DND-41 (cell line): ENCODE measurements at regions not wholly inside any gene's neighbourhood (a gene's known extent, or its start where the extent isn't known, plus 50 kb on each side); places are given as distances from the start of the nearest gene placed in this dataset.

ENCODE experiments used
- ATAC-seq: fragments of 200-7000 bp; cut with Tn5 transposase; 3 replicates; pipeline ENCODE4 v1.9.1; 2021; ENCODE audit warnings: low read depth; ENCODE audit not compliant: insufficient read depth
- DNase-seq: peaks from one replicate; pipeline ENCODE4 v3.0.0-alpha.2; 2020
- H2AFZ ChIP-seq: 2 replicates; pipeline ENCODE4 v1.6.0; 2012; ENCODE audit warnings: low read depth, low read length
- H3K27ac ChIP-seq: 2 replicates; pipeline ENCODE4 v1.5.1; 2012; ENCODE audit warnings: low read length, inconsistent platforms
- H3K27me3 ChIP-seq: fragments of 200-600 bp; sonication (generic); 2 replicates; pipeline ENCODE4 v1.6.0; 2012; ENCODE audit warnings: low read length, mild to moderate bottlenecking, inconsistent platforms; ENCODE audit not compliant: insufficient read depth, poor library complexity
- H3K36me3 ChIP-seq: 2 replicates; pipeline ENCODE4 v1.5.1; 2012; ENCODE audit warnings: low read length, inconsistent platforms; ENCODE audit not compliant: insufficient read depth
- H3K4me1 ChIP-seq: 2 replicates; pipeline ENCODE4 v1.5.1; 2012; ENCODE audit warnings: mild to moderate bottlenecking, low read length; ENCODE audit not compliant: insufficient read depth
- H3K4me2 ChIP-seq: 2 replicates; pipeline ENCODE4 v1.6.0; 2012; ENCODE audit warnings: mild to moderate bottlenecking, moderate library complexity, low read length, inconsistent platforms; ENCODE audit not compliant: insufficient read depth
- H3K4me3 ChIP-seq, 2 experiments: fragments of 200-600 bp in 1 of 2; shearing (Covaris generic) in 1 of 2; 2 replicates each; pipeline ENCODE4 v1.5.1; 2012 to 2016; ENCODE audit warnings: inconsistent platforms in 2 of 2, low read length in 2 of 2, mild to moderate bottlenecking in 2 of 2, low read depth in 1 of 2, moderate library complexity in 1 of 2
- H3K79me2 ChIP-seq: 2 replicates; pipeline ENCODE4 v1.6.0; 2012; ENCODE audit warnings: low read length, inconsistent platforms; ENCODE audit not compliant: insufficient read depth
- H3K9ac ChIP-seq: 2 replicates; pipeline ENCODE4 v1.6.0; 2012; ENCODE audit warnings: low read depth, mild to moderate bottlenecking, inconsistent platforms, low read length, moderate library complexity
- H3K9me3 ChIP-seq: 2 replicates; pipeline ENCODE4 v1.5.1; 2012; ENCODE audit warnings: low read length, moderate library complexity, mild to moderate bottlenecking, inconsistent platforms; ENCODE audit not compliant: insufficient read depth, severe bottlenecking
- H4K20me1 ChIP-seq: 2 replicates; pipeline ENCODE4 v1.6.0; 2012; ENCODE audit warnings: low read length; ENCODE audit not compliant: insufficient read depth
- EZH2 ChIP-seq: IDR thresholded peaks from 3 replicates; pipeline ENCODE4 v1.6.1; 2012; ENCODE audit warnings: borderline replicate concordance, low read depth, mild to moderate bottlenecking, moderate library complexity, low read length, inconsistent platforms; ENCODE audit not compliant: severe bottlenecking
- TF ChIP-seq, protein P1 (sequence below): IDR thresholded peaks from 2 replicates; pipeline ENCODE4 v1.5.1; 2012; ENCODE audit warnings: borderline replicate concordance, low read length, moderate library complexity, mild to moderate bottlenecking; ENCODE audit not compliant: poor library complexity, severe bottlenecking; ENCODE audit errors: extremely low read depth

DNA sequence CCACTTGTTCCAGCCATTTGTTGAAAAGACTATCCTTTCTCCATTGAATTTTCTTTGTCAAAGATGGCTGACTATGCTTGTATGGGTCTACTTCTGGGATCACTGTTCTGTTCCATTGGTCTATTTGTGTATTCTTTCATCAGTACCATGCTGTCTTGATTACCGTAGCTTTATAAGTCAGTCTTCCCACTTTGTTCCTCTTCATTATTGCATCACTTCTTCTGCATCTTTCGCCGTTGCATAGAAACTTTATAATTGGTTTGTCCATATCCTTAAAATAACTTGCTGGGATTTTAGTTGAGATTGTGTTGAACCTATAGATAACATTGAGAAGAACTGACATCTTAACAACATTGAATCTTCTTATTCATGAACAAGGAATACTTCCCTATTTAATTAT lies 598.8 kb downstream of the TBC1D22A start:
- Histone ChIP-seq H3K36me3 (no peaks in the 10 kb centered on the region), H3K27me3 (peaks cover 11% of the 10 kb centered on the region), H3K9me3 (peaks cover 4% of the 10 kb centered on the region), H4K20me1 (no peaks in the 10 kb centered on the region), H3K4me3 (no peak overlapping the region), H2AFZ (no peak overlapping the region), H3K27ac (no peak overlapping the region), H3K79me2 (no peaks in the 10 kb centered on the region), H3K9ac (no peak overlapping the region), H3K4me2 (no peak overlapping the region), H3K4me1 (no peaks in the 10 kb centered on the region)
- no peak for DNase-seq
- TF ChIP-seq EZH2 = no peak
- TF ChIP-seq, protein P1, sequence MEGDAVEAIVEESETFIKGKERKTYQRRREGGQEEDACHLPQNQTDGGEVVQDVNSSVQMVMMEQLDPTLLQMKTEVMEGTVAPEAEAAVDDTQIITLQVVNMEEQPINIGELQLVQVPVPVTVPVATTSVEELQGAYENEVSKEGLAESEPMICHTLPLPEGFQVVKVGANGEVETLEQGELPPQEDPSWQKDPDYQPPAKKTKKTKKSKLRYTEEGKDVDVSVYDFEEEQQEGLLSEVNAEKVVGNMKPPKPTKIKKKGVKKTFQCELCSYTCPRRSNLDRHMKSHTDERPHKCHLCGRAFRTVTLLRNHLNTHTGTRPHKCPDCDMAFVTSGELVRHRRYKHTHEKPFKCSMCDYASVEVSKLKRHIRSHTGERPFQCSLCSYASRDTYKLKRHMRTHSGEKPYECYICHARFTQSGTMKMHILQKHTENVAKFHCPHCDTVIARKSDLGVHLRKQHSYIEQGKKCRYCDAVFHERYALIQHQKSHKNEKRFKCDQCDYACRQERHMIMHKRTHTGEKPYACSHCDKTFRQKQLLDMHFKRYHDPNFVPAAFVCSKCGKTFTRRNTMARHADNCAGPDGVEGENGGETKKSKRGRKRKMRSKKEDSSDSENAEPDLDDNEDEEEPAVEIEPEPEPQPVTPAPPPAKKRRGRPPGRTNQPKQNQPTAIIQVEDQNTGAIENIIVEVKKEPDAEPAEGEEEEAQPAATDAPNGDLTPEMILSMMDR = no peak
- ATAC-seq = no peak

DNA sequence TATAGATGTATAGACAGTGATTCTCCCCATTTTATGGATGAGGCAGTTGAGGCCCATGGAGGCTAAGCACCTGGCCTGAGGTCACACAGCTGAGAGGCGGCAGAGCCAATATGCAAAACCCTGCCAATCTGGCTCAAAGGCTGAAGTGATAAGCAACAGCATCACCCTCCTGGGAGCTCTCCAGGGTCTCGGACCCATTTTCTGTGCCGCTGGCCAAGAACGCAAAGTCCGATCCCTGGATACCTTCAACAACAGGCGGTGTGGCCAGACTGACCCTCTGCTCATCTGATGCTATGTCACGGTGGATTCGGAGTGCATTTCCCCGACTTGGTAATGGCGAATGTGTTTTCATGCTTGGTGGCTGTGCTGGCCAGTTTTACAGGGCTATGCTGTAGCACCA lies 595.0 kb downstream of the TBC1D22A start:
- Histone ChIP-seq H3K4me2 (no peak overlapping the region), H3K9ac (no peak overlapping the region), H3K36me3 (no peaks in the 10 kb centered on the region), H3K4me3 (no peak overlapping the region), H3K27me3 (peaks cover 11% of the 10 kb centered on the region), H3K4me1 (no peaks in the 10 kb centered on the region), H2AFZ (no peak overlapping the region), H4K20me1 (no peaks in the 10 kb centered on the region), H3K79me2 (no peaks in the 10 kb centered on the region), H3K27ac (no peak overlapping the region), H3K9me3 (peaks cover 4% of the 10 kb centered on the region)
- DNase-seq = no peak
- ATAC-seq = no peak
- TF ChIP-seq, protein P1 = no peak
- no peak for TF ChIP-seq EZH2

DNA sequence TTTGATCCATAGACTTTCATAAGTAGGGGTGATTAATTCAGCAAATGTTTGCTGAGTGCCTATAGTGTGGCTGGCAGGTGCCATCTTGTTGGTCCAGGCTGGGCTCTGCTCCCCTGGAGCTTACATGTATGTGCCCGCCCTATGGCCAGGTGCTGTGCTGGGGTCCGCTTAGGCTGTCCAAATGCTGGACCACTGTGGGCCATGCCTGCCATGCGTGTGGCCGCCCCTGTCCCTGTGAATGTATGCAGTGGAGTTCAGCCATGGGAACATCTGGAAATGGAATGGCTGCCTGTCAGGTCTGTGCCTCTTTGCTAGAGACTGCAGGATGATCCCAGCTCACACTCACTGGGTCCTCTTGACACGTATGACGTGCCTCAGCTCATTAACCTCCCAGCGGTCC lies 594.6 kb downstream of the TBC1D22A start:
- DNase-seq = no peak
- Histone ChIP-seq H3K27ac (no peak overlapping the region), H3K4me2 (no peak overlapping the region), H3K27me3 (peaks cover 11% of the 10 kb centered on the region), H2AFZ (no peak overlapping the region), H3K79me2 (no peaks in the 10 kb centered on the region), H3K9ac (no peak overlapping the region), H3K4me3 (no peak overlapping the region), H3K36me3 (no peaks in the 10 kb centered on the region), H3K4me1 (no peaks in the 10 kb centered on the region), H3K9me3 (peaks cover 2% of the 10 kb centered on the region), H4K20me1 (no peaks in the 10 kb centered on the region)
- no peak for ATAC-seq
- no peak for TF ChIP-seq EZH2
- TF ChIP-seq, protein P1 = no peak

GRCh38 chr22:47356511-47357011 lies 594.1 kb downstream of the TBC1D22A start:
- Histone ChIP-seq H2AFZ (no peak overlapping the region), H3K36me3 (no peaks in the 10 kb centered on the region), H3K4me2 (no peak overlapping the region), H3K27me3 (peaks cover 11% of the 10 kb centered on the region), H3K4me3 (no peak overlapping the region), H3K79me2 (no peaks in the 10 kb centered on the region), H3K4me1 (no peaks in the 10 kb centered on the region), H3K27ac (no peak overlapping the region), H4K20me1 (no peaks in the 10 kb centered on the region), H3K9me3 (no peaks in the 10 kb centered on the region), H3K9ac (no peak overlapping the region)
- ATAC-seq (no peak), DNase-seq (no peak)
- TF ChIP-seq, protein P1 = no peak
- no peak for TF ChIP-seq EZH2
